GM19455 (cell line): ENCODE measurements at regions not wholly inside any gene's neighbourhood (a gene's known extent, or its start where the extent isn't known, plus 50 kb on each side); places are given as distances from the start of the nearest gene placed in this dataset.

Source experiments
- ATAC-seq: cut with Tn5 transposase; IDR thresholded peaks from one replicate; pipeline ENCODE4 v1.9.1; 2021; ENCODE audit not compliant: unreplicated experiment

GRCh38 chr10:107390563-107390962, 226.1 kb upstream of the SORCS1 start:
- ATAC-seq = no peak

GRCh38 chr10:107383357-107383756, 218.9 kb upstream of the SORCS1 start:
- no peak for ATAC-seq

- ATAC-seq = no peak
Measured at GRCh38 chr10:107379601-107380000, 215.1 kb upstream of the SORCS1 start.

DNA sequence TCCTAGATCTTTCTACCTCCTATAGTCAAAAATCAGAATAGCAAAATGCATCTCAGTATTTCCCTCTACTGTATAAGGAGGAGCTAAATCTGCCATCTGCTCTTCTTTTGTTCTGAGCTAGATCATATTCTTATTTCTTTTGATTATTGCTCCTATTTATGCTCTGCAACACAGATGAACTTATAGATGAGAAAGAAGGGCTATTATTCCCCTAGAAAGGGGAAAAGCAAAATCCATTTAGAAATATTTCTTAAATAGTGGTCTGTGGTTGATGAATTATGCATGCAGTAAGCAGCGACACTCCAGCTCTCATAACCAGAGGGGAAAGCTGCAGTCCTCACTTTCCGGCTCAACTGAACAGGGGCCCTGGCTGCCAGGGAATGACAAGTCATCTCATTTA, 207.3 kb upstream of the SORCS1 start:
- no peak for ATAC-seq

- ATAC-seq = no peak
Measured at GRCh38 chr10:107364872-107365271, 200.4 kb upstream of the SORCS1 start.

DNA sequence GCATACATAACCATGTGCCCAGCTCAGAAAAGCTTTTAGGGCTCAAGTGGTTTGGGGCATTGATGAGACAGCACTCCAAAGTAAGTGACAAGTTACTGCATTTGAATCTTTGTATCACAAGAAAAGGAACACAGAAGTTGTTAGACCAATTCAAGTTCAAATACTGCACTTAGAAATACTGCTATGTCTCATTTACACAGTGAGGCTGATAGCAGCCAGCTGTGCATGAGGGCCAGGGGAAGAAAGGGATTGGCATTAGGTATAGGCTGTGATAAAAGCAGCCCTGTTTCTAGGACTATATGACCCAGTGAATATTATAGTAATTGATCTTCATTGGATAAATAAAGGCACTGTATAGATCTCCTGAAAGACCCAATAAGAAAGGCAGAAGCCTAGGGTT, 197.8 kb upstream of the SORCS1 start:
- no peak for ATAC-seq

- no peak for ATAC-seq
Measured at GRCh38 chr10:107357033-107357432, 192.5 kb upstream of the SORCS1 start.

GRCh38 chr10:107356396-107356795, 191.9 kb upstream of the SORCS1 start:
- no peak for ATAC-seq

GRCh38 chr10:107342711-107343110, 178.2 kb upstream of the SORCS1 start:
- ATAC-seq = no peak

GRCh38 chr10:107341281-107341680, 176.8 kb upstream of the SORCS1 start:
- no peak for ATAC-seq

GRCh38 chr10:107340326-107340725, 175.8 kb upstream of the SORCS1 start:
- no peak for ATAC-seq

DNA sequence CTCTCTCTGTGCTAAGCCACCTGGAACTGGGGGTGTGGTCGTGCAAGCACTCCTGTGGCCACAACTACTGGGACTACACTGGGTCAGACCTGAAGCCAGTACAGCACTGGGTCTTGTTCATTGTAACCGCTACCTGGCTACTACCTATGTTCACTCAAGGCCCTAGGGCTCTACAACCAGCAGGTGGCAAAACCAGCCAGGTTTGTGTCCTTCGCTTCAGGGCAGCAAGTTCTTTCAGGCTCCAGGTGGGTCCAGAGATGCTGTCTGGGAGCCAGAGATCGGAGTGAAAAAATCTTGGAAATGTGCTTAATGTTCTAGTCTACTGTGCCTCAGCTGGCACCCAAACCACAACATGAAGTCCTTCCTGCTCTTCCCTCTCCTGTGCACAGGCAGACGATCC, 171.6 kb upstream of the SORCS1 start:
- ATAC-seq = no peak

DNA sequence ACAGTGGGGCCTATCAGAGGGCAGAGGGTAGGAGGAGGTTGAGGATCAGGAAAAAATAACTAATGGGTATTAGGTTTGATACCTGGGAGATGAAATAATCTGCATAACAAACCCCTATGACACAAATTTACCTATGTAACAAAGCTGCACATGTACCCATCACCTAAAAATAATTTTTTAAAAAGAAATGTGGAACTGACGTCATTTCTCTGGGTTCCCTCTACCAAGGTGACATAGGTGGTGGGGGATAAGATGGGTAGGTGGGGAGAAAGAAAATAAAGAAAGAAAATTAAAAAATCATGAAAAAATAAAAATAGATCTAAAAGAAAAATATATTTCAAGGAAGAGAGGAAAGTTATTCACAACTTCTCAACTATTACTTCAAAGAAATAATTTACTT, 153.1 kb upstream of the SORCS1 start:
- no peak for ATAC-seq

GRCh38 chr10:107303203-107303602, 138.7 kb upstream of the SORCS1 start:
- ATAC-seq = no peak

GRCh38 chr10:107299606-107300005, 135.1 kb upstream of the SORCS1 start:
- ATAC-seq = no peak

DNA sequence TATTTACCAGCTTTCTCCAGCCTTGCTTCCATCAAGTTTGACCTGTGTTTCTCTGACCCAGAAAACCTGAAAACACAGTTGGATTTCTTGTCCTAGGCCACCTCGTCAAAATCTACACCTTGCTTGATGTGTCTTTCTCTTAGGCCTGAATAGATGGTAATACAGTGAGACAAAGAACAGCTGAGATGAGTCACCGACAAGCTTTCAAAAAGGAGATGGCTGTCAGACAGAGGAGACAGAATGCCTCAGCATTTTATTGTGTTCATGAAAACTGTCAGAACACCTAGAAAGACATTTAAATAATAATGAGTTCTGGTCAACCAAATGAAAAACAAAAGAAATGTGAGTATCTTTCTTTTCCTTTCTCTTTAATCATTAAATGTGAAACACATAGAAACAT, 119.7 kb upstream of the SORCS1 start:
- no peak for ATAC-seq

DNA sequence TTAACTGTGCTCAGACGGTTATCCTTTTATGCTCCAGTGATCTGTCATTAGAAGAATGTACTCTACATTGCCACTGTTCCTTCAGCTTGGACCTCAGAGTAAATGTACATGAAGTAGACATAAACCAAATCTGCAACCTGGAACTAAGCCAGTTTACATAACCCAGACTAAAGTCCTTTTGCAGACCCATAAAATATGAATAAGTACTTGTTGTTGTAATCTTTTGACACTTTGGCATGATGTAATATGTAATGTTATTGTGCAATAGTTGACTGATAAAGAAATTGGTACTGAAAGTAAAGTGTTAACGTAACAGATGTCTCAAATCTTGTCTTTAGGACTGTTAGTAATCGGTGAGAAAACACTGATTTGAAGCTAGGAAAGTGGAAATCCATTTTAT, 115.8 kb upstream of the SORCS1 start:
- no peak for ATAC-seq

DNA sequence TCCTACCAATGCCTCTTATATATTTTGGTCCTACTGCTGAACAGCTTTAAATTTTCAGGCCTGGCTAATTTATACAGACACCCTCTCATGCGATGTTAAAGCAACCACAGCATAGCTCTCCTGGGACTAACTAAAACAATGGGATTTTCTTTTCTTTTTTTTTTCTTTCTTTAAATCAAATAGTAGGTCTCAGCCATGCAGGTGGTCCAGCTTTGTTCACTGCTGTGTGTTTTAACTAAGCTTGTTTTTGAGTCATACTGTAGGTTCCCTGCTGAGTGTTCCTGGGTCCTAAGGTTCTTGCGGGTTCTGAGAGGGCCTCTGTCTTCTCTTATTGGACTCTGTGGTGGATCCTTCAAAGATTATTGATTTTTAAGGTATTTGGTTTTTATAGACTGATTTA, 113.1 kb upstream of the SORCS1 start:
- ATAC-seq = no peak

- no peak for ATAC-seq
Measured at GRCh38 chr10:107275806-107276205, 111.3 kb upstream of the SORCS1 start.

DNA sequence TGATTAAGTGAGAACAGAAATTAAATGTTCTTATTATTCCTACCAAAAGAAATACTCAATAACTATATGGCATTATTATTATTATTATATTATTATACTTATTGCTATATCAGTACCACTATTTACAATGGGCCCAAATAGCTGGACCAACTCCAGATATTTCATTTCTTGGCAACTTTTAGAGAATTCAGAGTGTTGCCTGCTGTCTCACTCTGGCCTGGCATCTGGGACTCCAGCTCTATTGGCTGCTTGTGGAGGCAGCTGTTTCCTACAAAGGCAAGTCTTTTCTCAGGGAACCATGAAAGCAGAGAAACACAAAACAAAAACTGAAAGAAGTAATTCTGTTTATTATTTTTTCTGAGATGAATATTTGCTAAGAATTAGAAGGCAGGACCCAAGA, 105.1 kb upstream of the SORCS1 start:
- ATAC-seq = no peak

DNA sequence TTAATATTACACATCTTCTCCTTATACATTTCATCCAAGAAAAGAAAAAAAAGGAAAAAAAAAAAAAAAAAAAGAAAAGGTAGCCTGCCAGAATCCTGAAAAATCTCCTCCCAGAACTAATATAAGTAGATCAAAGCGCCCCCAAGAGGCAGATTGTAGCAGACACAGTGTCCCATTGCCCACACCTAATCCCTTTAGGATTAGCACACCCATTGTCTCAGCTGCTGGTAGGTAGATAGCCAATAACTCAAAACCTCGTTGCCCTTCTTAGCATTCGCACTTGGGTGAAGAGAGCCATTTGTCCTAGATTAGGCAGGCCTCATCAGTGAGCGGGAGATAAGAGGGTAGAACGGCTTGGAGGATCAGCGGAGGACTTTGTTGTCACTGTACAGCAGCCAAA, 100.2 kb upstream of the SORCS1 start:
- no peak for ATAC-seq

- no peak for ATAC-seq
Measured at GRCh38 chr10:107244122-107244521, 79.6 kb upstream of the SORCS1 start.

GRCh38 chr10:107238275-107238674, 73.8 kb upstream of the SORCS1 start:
- ATAC-seq = no peak

DNA sequence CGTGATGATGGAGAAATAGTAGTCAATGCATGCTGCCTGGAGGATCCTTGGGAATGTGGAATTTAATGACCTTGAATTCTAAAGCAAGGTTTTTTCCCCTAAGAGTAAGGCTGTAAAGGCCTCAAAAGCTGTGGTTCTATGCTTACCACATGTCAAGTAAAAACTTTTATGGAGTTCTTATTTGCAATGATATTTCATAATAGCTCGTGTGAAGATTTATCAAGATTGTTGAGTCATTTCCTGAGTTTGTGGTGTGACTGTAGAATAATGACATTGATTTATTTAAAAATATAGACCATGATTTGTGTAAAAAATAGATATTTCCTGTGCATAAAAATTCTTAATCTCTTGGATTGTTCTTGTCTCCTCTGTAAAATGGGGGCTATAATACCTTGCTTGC, 67.5 kb upstream of the SORCS1 start:
- ATAC-seq = no peak
